IPS DF 4.7 (cell line): ENCODE measurements at regions not wholly inside any gene's neighbourhood (a gene's known extent, or its start where the extent isn't known, plus 50 kb on each side); places are given as distances from the start of the nearest gene placed in this dataset.
"Not testable (repeated sequence)": the region's sequence is repeated elsewhere in the genome, so short reads cannot be mapped to it uniquely, and the experiment has no call there.

ENCODE experiments used
- DNase-seq: peaks from one replicate; pipeline ENCODE4 v3.0.0-alpha.2; 2013; ENCODE audit warnings: low spot score; ENCODE audit errors: extremely low read depth

DNA sequence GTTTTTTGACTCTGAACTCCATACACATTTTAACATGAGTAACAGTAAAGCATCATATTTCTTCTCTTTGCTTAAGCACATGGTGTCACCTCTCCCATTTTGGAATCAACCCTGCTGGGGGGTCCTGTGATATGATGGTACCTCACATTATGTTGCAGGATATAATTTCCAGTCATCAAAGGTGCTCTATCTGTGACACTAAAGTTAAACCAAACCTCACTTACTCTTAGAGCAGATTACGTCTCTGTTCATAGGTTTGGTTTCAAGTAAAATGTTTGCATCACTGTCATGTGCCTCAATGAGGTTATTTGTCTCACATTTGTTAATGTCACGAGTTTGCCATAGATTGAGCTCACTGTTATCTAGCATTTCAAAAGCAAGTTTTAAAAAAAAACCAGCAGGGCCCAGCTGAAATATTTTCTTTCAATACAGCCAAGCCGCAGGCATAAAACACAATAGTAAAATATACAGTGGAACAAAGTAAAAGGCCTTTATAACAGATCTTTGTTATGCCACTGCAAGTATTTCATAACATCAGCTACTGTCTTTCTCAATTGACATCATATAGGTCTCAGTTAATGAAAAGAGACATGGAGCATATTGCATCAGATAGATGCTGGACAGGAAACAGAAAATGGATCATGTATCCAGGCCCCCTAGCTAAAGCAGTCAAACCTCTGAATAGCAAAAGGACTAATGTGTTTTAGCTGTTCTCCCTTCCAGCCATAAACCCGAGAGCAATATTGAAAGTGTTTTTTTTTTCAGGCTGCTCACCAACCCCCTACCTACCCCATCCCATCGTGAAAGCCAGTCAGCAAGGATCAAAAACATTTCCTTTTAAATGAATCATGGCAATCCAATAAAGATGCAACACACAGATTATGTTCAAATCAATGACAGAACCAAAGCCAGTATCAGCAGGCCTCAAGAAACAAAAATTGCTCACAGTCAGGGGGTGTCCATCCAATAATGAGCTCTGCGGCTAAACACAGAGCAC lies 182.1 kb upstream of the ITGA1 start:
- DNase-seq, result no peak

- DNase-seq, result no peak
Observed at GRCh38 chr5:52607227-52607824, 180.4 kb upstream of the ITGA1 start.

- no peak for DNase-seq
Observed at GRCh38 chr5:52620315-52620714, 167.4 kb upstream of the ITGA1 start.

GRCh38 chr5:52623291-52623690 lies 164.4 kb upstream of the ITGA1 start:
- DNase-seq, result no peak

DNA sequence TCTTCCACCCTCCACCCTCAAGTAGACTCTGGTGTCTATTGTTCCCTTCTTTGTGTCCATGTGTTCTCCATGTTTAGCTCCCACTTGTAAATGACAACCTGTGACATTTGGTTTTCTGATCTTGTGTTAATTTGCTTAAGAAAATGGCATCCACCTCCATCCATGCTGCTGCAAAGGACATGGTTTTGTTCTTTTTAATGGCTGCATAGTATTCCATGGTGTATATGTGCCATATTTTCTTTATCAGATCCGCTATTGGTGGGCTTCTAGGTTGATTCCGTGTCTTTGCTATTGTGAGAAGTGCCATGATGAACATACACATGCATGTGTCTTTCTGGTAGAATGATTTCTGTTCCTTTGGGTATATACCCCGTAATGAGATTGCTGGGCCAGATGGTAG lies 163.4 kb upstream of the ITGA1 start:
- no peak for DNase-seq

- no peak for DNase-seq
Observed at GRCh38 chr5:52626312-52626711, 161.4 kb upstream of the ITGA1 start.

DNA sequence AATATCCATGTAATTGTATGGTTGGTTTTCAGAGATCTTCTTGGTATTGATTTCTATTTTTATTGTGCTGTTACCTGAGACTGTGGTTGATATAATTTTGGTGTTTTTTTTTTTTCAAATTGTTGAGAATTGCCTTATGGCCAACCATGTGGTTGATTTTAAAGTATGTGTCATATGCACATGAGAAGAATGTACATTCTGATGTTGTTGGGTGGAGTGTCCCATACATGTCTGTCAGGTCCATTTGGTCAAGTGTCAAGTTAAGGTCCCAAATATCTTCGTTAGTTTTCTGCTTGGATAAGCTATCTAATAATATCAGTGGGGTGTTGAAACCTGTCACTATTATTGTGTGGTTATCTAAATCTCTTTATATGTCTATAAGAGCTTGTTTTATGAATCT lies 160.0 kb upstream of the ITGA1 start:
- DNase-seq, result no peak

- no peak for DNase-seq
Observed at GRCh38 chr5:52632281-52632680, 155.4 kb upstream of the ITGA1 start.

GRCh38 chr5:52634171-52634570 lies 153.5 kb upstream of the ITGA1 start:
- DNase-seq, result not testable (repeated sequence)

DNA sequence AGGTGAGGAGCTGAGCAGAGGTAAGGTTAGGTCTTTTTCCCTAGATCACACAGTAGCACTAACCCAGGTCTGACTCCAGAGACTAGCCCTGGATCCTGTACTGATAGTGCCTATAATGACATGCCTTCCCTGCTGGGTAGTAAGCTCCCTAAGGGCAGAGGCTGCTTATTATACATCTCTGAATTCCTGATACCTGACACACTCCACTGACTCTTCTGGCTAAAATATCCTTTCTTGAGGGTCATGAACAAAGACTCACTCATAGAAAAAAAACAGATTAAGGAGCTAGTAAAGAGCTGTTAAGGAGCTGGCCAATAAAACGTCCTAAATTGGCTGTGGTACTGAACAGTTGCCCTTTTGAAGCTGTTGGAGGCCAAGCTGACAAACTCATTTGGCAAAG lies 149.0 kb upstream of the ITGA1 start:
- DNase-seq, result no peak

DNA sequence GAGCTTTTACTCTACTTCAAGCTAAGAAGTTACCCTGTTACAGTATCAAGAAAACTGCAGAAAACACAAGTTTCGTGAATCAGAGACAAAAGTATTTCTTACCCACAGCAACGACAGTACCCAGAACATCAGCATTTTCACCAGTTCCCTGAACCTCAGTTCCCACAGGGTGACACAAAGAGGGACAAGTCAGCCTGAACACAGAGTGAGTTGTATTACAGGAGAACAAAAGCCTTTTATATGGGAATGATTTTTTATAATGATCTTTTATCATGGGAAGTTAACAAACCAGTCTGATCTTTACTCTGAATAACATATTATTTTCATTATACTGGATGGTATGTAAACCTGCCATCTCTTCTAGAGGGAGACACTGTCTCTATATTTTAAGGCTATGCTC lies 139.0 kb upstream of the ITGA1 start:
- no peak for DNase-seq

GRCh38 chr5:52655163-52655562 lies 132.6 kb upstream of the ITGA1 start:
- no peak for DNase-seq

DNA sequence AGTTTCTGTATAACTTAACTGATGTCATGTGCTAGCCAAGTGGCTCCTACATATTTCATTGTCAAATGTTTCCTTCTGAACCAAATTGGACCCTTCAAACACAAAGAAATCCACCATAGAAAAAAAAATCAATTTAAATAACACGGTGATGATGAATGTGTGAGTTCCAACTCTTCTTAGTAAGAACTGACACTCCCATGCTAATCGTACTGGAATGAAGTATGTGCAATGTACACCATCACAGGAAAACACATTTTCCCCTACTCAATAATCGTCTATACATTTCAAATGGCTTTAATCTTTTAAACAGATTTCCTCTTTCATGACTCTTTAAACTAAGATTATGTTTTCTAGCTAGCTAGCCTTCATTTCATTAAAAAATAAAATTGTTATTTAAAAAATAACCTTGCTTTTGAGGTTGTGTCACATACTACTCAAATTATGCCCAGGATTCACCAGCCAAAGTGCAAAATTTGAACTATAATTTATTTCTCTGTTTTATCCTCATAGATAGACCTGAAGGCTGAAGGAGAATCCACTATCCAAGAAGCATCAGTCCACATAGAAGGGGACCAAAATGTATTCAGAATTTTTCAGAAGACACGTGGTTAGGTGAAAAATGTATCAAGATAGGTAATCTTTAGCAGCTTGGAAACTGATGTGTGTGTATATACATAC lies 131.0 kb upstream of the ITGA1 start:
- DNase-seq, result no peak

- no peak for DNase-seq
Observed at GRCh38 chr5:52657247-52657645, 130.5 kb upstream of the ITGA1 start.

- DNase-seq, result no peak
Observed at GRCh38 chr5:52658246-52658645, 129.5 kb upstream of the ITGA1 start.

DNA sequence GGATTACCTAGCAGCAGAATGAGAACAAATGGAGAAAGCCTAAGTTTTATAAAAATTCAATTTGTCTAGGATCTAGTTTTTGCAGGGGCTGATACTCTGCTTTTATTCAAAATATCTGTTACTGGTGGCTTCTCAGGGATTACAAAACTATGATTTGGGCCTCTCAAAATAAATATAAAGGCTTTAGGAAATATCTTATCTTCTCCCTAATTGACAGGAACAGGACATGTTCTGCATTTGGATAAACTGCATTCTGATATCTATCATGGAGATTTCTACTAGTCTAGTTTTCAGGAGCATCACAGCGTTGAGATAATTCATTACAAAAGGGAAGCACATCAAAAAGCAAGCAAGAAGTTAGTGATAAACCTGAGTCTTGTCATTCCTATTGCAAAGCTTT lies 127.1 kb upstream of the ITGA1 start:
- DNase-seq, result no peak

DNA sequence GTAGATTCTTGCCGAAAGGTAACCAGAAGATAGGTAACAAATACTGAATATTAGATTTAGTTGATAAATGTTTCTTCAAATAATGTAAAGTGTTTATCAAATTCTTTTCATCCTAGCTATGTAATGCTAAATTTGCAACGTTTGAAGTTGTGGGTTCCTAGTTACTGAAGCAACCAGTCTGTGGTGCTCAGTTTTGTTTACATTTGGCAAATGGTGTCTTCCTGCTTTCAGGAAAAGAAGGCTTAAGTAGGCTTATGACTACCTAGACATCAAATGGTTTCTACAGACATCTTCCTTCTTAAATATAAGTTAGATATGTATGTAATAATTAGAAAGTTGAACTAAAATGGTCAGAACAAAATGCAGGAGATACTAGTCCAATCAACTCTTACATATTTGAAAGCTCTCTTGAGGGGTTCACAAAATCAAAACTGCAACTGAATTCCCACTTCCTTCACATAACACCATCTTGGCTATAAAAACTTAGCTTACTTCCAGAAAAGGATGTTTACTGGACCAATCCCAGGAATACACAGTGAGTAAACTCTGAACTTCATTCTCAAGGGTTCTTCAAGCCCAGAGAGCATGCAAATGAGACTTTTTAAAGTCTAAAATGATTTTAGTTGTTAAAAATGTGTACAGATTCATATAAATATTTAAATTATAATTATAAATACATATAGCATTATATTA lies 125.7 kb upstream of the ITGA1 start:
- DNase-seq, result no peak

- no peak for DNase-seq
Observed at GRCh38 chr5:52665559-52665958, 122.2 kb upstream of the ITGA1 start.

GRCh38 chr5:52668139-52668538 lies 119.6 kb upstream of the ITGA1 start:
- no peak for DNase-seq

GRCh38 chr5:52668544-52669185 lies 119.1 kb upstream of the ITGA1 start:
- DNase-seq, result no peak

- no peak for DNase-seq
Observed at GRCh38 chr5:52672459-52672858, 115.3 kb upstream of the ITGA1 start.
